ENCODE measurements at regions not wholly inside any gene's neighbourhood (a gene's known extent, or its start where the extent isn't known, plus 50 kb on each side); places are given as distances from the start of the nearest gene placed in this dataset.
A peak's percentile ranks its signal among the peaks of the same experiment; 100 is the strongest.
"Not testable (repeated sequence)": the region's sequence is repeated elsewhere in the genome, so short reads cannot be mapped to it uniquely, and the experiment has no call there.

DNA sequence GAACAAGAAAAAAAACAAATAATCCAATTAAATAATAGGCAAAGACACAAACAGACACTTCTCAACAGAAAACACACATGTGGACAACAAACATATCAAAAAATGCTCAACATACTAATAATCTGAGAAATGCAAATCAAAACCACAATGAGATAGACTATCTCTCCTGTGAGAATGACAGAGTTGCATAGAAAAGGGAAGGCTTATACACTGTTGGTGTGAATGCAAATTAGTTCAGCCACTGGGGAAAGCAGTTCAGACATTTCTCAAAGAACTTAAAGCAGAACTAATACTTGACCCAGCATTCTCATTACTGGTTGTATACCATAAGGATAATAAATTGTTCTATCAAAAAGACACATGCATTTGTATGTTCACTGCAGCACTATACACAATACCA, 637.8 kb upstream of the LUZP2 start:
- DNase-seq (ENCODE audit: low read depth in 2 of 2): no peak

- no peak for DNase-seq (ENCODE audit: low read depth in 2 of 2)
Measured at GRCh38 chr11:23861615-23862014, 635.2 kb upstream of the LUZP2 start.

GRCh38 chr11:23865341-23865975, 631.4 kb upstream of the LUZP2 start:
- no peak for DNase-seq (ENCODE audit: low read depth in 2 of 2)

DNA sequence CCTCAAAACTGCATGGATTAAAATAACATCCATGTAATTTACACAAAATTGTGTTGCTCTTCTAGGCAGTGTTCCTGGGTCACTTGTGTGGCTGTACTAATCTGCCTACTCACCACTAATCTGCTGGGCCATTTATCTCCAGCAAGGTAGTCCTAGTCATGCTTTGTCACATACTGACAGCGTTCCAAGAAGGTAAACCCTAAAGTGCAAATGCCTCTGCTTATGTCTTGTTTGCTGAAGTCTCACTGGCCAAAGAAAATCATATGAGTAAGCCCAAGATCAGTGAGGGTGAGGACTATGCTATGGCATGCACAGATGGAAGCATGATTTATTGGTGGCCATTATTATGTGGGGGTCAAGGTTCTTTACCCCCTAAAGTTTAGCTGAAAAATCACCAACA, 630.2 kb upstream of the LUZP2 start:
- DNase-seq (ENCODE audit: low read depth in 2 of 2): no peak

DNA sequence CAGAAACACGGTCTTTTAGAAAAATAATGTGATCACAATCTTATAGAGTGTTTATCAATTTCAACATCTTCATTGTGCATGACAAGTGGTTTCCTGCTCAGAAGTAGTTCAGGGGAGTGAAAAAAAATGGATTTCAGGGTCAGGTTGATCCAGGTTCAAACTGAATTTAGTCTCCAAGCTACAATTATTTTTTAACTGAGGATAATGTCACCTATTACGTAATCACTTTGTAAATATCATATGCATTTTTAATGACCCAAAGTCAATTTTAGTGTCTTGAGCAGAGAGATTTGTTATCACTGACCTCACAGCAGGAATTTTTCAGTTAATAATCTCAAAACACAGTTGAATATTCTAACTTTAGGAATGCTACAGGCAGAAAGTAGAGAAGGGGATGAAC, 627.2 kb upstream of the LUZP2 start:
- no peak for DNase-seq (ENCODE audit: low read depth in 2 of 2)

- DNase-seq (ENCODE audit: low read depth in 2 of 2): no peak
Measured at GRCh38 chr11:23873406-23873805, 623.4 kb upstream of the LUZP2 start.

- DNase-seq (ENCODE audit: low read depth in 2 of 2): peak in 1 of 2 experiments; percentile 13
Measured at GRCh38 chr11:23875176-23875850, 621.5 kb upstream of the LUZP2 start.

DNA sequence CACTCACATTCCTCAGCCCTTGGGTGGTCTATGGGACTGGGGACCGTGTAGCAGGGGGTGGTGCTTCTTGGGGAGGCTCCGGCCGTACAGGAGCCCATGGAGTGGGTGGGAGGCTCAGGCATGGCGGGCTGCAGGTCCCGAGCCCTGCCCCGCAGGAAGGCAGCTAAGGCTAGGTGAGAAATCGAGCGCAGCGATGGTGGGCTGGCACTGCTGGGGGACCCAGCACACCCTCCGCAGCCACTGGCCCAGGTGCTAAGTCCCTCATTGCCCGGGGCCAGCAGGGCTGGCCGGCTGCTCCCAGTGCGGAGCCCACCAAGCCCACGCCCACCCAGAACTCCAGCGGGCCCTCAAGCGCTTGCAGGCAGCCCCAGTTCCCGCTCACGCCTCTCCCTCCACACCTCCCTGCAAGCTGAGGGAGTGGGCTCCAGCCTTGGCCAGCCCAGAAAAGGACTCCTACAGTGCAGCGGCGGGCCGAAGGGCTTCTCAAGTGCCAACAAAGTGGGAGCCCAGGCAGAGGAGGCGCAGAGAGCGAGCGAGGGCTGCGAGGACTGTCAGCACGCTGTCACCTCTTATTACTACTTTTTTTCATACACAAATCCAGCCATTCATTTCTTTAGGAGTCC, 613.3 kb upstream of the LUZP2 start:
- DNase-seq (ENCODE audit: low read depth in 2 of 2): not testable (repeated sequence)

DNA sequence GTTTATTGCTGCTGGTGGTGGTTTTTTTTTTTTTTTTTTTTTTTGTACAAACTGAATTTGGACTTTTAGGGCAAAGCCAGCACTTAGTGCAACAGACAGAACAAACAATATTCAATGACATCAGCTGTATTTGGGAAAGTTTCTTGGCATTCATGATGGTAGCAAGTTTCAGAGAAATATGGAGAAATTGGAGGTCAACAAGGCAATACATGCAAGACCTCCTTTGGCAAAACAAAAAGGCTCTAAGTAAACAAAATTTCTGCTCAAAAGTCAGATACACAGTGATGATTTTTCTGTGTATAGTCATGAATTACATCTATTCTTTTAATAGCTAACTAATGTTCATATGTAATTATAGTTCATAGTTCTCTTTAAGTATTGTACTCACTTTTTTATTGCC, 612.5 kb upstream of the LUZP2 start:
- no peak for DNase-seq (ENCODE audit: low read depth in 2 of 2)

GRCh38 chr11:23885801-23886200, 611.1 kb upstream of the LUZP2 start:
- DNase-seq (ENCODE audit: low read depth in 2 of 2): no peak

- DNase-seq (ENCODE audit: low read depth in 2 of 2): not testable (repeated sequence)
Measured at GRCh38 chr11:23887122-23887521, 609.7 kb upstream of the LUZP2 start.

DNA sequence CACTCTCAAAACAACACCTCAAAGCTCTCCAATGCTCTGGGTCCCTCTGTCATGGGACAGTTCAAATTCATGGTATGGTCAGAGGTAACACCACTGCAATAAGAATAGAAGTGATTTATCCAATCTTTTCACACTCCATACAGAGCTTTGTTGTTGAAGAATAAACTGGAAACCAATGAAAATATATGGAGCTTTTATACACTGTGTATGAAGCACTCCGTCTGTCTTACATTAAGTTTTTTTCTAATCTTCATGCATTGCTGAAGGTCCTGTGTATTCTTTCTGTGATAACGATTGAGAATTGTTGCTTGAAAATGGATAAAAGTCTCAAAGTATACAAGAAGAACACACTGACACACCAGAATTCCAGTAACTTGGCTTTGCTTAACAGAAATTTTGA, 603.7 kb upstream of the LUZP2 start:
- DNase-seq (ENCODE audit: low read depth in 2 of 2): no peak

- DNase-seq (ENCODE audit: low read depth in 2 of 2): peak; percentile 89
Measured at GRCh38 chr11:23897453-23898286, 599.2 kb upstream of the LUZP2 start.

- peak; percentile 88 to 89 for DNase-seq (ENCODE audit: low read depth in 2 of 2)
Measured at GRCh38 chr11:23903044-23903704, 593.7 kb upstream of the LUZP2 start.

- DNase-seq (ENCODE audit: low read depth in 2 of 2): no peak
Measured at GRCh38 chr11:23919455-23919854, 577.4 kb upstream of the LUZP2 start.

DNA sequence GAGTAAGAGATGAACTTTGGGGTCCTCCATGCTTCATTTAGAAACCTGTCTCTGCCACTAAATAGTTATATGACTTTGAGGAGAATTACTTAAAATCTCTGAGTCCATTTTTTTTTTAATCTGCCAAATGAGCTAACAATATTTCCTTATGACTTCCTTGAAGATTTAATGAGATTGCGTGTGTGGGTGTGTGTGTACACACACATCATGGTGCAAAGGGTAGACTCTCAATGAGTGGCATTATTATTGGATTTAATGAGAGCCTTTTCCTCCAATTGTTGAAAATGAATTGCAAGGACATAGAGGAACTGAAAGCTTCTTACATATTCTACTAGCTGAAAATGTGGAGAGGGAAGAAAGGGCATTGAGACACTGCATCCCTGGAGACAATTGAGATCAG, 573.5 kb upstream of the LUZP2 start:
- DNase-seq (ENCODE audit: low read depth in 2 of 2): no peak

- no peak for DNase-seq (ENCODE audit: low read depth in 2 of 2)
Measured at GRCh38 chr11:23924226-23924625, 572.6 kb upstream of the LUZP2 start.

- DNase-seq (ENCODE audit: low read depth in 2 of 2): no peak
Measured at GRCh38 chr11:23931443-23931842, 565.4 kb upstream of the LUZP2 start.

- no peak for DNase-seq (ENCODE audit: low read depth in 2 of 2)
Measured at GRCh38 chr11:23932485-23932898, 564.4 kb upstream of the LUZP2 start.

DNA sequence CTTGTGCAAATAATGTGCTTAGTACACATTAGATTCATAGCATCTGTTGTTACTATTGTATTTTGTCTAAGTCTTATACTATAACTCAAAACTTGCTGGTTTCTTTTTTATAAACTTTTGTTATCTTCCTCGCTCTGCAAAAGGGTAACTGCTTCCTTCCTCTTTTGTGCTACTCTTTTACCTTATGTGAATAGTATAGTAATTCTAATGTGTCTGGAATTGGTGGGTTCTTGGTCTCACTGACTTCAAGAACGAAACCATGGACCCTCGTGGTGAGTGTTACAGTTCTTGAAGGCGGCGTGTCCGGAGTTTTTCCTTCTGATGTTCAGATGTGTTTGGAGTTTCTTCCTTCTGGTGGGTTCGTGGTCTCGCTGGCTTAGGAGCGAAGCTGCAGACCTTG, 563.1 kb upstream of the LUZP2 start:
- DNase-seq (ENCODE audit: low read depth in 2 of 2): no peak

- DNase-seq (ENCODE audit: low read depth in 2 of 2): not testable (repeated sequence)
Measured at GRCh38 chr11:23934671-23935270, 562.1 kb upstream of the LUZP2 start.
